GM12865 (cell line): ENCODE measurements at regions not wholly inside any gene's neighbourhood (a gene's known extent, or its start where the extent isn't known, plus 50 kb on each side); places are given as distances from the start of the nearest gene placed in this dataset.

Experiments used
- DNase-seq: peaks from one replicate; pipeline ENCODE4 v3.0.0; 2010; ENCODE audit warnings: low read depth
- H3K4me3 ChIP-seq: 2 replicates; pipeline ENCODE4 v1.5.1; 2011; ENCODE audit warnings: mild to moderate bottlenecking, low read depth, low read length, control low read depth
- TF ChIP-seq, protein P1 (sequence below): IDR thresholded peaks from 2 replicates; pipeline ENCODE4 v1.5.1; 2011; ENCODE audit warnings: low read length, control low read depth, low read depth, inconsistent platforms; ENCODE audit not compliant: insufficient read depth; ENCODE audit errors: missing control alignments

DNA sequence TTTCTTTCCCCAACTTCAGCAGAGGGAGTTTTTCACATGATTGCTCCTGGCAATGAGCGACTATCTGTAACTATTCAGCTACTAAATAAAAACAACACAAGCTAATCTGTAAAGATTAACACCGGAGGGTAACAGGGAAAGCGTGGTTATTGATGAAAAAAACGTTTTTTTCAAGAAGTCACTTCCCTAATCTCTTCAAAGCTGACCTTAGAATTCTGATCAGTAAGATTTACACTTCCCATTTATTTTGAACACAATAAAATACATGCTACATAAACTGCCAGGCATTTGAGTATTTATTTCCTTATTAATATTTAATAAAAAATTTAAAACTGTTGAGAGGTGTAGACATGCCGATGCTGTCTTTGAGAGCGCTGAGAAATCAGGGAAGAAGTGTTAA is 207.4 kb upstream of the HDAC4 start:
- no peak for DNase-seq
- TF ChIP-seq, protein P1, sequence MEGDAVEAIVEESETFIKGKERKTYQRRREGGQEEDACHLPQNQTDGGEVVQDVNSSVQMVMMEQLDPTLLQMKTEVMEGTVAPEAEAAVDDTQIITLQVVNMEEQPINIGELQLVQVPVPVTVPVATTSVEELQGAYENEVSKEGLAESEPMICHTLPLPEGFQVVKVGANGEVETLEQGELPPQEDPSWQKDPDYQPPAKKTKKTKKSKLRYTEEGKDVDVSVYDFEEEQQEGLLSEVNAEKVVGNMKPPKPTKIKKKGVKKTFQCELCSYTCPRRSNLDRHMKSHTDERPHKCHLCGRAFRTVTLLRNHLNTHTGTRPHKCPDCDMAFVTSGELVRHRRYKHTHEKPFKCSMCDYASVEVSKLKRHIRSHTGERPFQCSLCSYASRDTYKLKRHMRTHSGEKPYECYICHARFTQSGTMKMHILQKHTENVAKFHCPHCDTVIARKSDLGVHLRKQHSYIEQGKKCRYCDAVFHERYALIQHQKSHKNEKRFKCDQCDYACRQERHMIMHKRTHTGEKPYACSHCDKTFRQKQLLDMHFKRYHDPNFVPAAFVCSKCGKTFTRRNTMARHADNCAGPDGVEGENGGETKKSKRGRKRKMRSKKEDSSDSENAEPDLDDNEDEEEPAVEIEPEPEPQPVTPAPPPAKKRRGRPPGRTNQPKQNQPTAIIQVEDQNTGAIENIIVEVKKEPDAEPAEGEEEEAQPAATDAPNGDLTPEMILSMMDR = no peak
- H3K4me3 ChIP-seq = no peak overlapping the region

DNA sequence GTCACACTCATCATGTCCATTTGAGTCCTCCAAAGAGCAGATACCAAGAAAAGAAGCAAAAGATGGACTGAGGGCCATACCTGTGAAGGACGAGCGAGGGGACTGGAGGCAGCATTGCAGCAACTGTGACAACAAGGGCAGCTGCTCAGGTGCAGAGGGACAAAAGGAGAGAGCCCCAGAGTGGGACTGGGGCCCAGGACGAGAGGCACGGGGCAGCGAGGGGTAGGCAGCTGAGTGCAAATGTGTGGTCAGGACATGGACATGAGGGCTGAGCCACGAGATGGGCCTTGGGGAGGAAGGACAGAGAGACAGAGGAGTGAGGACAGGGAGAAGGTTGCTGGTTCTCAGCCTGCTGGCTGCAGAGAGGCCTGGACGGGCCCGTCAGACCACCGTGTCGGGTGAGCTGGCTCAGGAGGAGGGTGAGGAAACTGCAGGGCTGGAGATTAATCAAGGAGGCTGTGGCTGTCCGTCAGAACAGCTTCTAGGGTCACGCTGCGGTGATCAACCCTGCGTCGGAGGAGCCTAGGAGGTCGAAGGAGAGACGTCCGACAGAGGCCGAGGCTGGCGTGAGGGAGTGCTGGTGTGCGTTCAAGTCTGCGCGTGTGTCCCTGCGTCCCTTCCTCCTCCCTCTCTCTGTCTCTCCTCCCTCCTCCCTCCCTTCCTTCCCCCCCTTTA is 206.8 kb upstream of the HDAC4 start:
- H3K4me3 ChIP-seq = no peak overlapping the region
- DNase-seq = no peak
- TF ChIP-seq, protein P1 = no peak

DNA sequence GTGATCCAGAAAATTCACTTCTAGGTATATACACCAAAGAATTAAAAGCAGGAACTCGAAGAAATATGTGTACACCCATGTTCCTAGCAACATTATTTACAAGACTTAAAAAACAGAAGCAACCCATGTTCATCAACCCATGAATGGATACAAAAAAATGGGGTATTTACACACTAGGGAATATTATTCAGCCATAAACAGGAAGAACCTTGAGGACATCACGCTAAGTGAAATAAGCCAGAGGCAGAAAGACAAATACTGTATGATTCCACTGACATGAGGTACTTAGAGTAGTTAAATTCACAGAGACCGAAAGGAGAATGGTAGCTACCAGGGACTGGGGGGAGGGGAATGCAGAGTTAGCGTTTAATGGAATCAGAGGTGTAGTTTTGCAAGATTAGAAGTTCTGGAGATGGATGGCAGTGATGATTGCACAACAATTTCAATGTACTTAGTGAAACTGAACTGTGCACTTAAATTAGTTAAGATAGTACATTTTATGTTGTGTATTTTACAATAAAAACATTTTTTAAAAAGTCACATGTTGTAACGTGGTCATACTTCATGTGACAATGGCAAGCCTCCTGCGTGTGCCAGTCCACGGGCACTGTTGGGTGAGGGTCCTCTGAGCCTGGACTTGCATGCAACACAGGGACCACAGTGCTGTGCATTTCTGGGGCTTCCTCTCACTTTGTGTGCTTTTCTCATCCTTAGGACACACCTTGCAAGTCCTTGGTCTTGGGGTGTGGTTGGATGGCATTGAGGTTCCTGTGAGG is 206.1 kb upstream of the HDAC4 start:
- H3K4me3 ChIP-seq = no peak overlapping the region
- TF ChIP-seq, protein P1 = no peak
- no peak for DNase-seq

DNA sequence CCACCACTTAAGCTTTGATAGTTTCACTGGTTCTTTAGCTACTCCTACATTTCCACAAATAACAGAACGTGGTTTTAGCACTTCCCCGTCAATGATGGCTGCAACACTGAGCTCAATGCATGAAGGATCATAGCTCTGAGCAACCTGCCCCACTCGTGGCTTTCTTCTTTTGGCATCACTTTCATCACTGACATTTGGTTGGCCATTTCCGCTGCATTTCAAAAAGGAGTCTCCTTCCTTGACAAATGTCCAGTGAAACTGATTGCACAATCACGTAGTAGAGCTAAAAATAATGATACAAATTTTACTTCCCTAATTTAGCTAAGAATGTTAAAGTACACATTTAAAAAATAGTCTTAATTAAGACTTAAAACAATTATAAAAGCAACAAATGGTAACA is 205.2 kb upstream of the HDAC4 start:
- no peak overlapping the region for H3K4me3 ChIP-seq
- TF ChIP-seq, protein P1 = no peak
- no peak for DNase-seq

DNA sequence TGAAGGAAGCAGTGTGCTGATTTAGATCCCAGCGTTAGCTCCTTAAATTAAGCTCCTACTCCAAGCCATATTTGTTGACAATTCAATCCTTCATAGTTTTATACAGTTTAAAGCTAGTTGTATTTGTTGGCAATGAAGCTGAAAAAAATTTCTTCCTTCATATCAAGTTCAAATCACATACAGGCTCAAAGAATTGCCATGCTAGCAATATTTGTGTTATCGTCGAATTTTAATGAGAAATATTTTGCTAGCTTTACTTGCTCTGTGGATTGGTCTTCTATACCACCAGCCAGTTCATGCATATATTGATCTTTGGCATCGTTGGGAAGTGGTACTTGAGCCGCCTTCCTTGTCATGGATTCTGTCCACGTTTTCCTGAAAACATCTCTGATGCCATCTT is 204.6 kb upstream of the HDAC4 start:
- no peak for DNase-seq
- no peak overlapping the region for H3K4me3 ChIP-seq
- TF ChIP-seq, protein P1 = no peak

DNA sequence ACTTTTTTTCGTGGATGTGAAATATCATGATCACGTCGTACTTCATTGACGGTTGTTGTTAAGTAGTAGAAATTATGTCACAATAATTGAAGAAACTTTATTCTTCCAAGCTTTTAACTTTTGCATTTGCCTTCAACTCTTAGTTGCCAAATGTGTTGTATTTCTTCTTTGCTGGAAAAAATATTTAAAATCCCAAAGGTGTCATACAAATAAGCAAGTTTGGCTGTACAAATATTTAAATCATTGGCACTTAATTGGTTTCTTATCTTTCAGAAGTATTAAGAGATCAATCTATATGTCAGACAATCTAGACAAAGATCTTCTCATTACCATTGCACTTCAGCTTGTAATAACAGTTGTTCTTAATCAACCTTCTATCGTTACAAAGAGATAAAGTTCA is 204.0 kb upstream of the HDAC4 start:
- TF ChIP-seq, protein P1 = no peak

More for the DNA sequence above, 204.0 kb upstream of the HDAC4 start:
- DNase-seq = no peak
- H3K4me3 ChIP-seq = no peak overlapping the region
